ENCODE measurements at regions not wholly inside any gene's neighbourhood (a gene's known extent, or its start where the extent isn't known, plus 50 kb on each side); places are given as distances from the start of the nearest gene placed in this dataset.

- DNase-seq (ENCODE audit: low read depth, low spot score) (no peak), ATAC-seq (no peak), FAIRE-seq (no peak)
- Histone ChIP-seq H3K27ac (ENCODE audit: control insufficient read depth, insufficient read depth) (no peak overlapping the region), H3K4me1 (ENCODE audit: control insufficient read depth, insufficient read depth, low read length) (peaks cover 13% of the 10 kb centered on the region), H3K4me3 (no peak overlapping the region), H3K79me2 (ENCODE audit: control insufficient read depth, insufficient read depth, low read length) (no peaks in the 10 kb centered on the region), H3K9me3 (replicated peaks; ENCODE audit: control insufficient read depth, insufficient read depth, low read length) (no peaks in the 10 kb centered on the region), H3K27me3 (replicated peaks in 1 of 2; ENCODE audit: control insufficient read depth in 2 of 2, insufficient read depth in 2 of 2, low read length in 1 of 2) (no peaks in the 10 kb centered on the region), H4K20me1 (ENCODE audit: control insufficient read depth, insufficient read depth) (no peaks in the 10 kb centered on the region), H3K4me2 (ENCODE audit: control insufficient read depth, insufficient read depth) (no peak overlapping the region), H3K9ac (ENCODE audit: control insufficient read depth, insufficient read depth, low read length) (no peak overlapping the region), H3K36me3 (ENCODE audit: control insufficient read depth in 2 of 2, insufficient read depth in 2 of 2, low read length in 1 of 2) (no peaks in the 10 kb centered on the region), H2AFZ (ENCODE audit: control insufficient read depth, low read depth, low read length) (no peak overlapping the region)
- TF ChIP-seq LARP7 (IDR thresholded peaks at IDR 0.05) (no peak), RFX5 (IDR thresholded peaks at IDR 0.05; ENCODE audit: low read depth, low read length) (no peak), MLLT1 (IDR thresholded peaks at IDR 0.05) (peak; percentile 93), NR2F1 (conservative IDR thresholded peaks at IDR 0.05) (no peak), HSF1 (IDR thresholded peaks at IDR 0.05; ENCODE audit: low read depth, low read length) (no peak), SMAD1 (IDR thresholded peaks at IDR 0.05; ENCODE audit: low read depth, partially characterized antibody) (no peak)
- WGBS (ENCODE audit: insufficient coverage, insufficient replicate concordance, low lambda C conversion rate, missing lambda C conversion rate): 97% methylated on average over 6 of the region's 6 CpGs
- POLR2A ChIA-PET: interaction anchor here (0.7 kb wide), 1 partner anchor 45 kb away, joined by 4 read pairs; no protein-coding TSS in a partner anchor
- RAD21 ChIA-PET (ENCODE audit: unreplicated experiment): interaction anchor here (1.0 to 5.3 kb wide), 4 partner anchors 7 to 36 kb away, joined by 4 to 30 read pairs (median 4); no protein-coding TSS in a partner anchor
- intact Hi-C loops (cut with micrococcal nuclease; ENCODE audit: unreplicated experiment) (no loop called here), in situ Hi-C loops (cut with MboI) (no loop called here)
- SMC1A ChIA-PET (ENCODE audit: uncharacterized antibody, unreplicated experiment): interaction anchor here (0.9 to 9.6 kb wide), 6 partner anchors 7 to 90 kb away, joined by 3 to 131 read pairs (median 16); no protein-coding TSS in a partner anchor
- BruUV-seq (replicated peaks): no TSS peak
- CTCF ChIA-PET: no interaction called here
Measured at GRCh38 chr6:91477688-91478087, 890.8 kb upstream of the MAP3K7 start.

Measured in GM12878 (cell line).